Activated CD8-positive, alpha-beta memory T cell treated with anti-CD3 and anti-CD28 coated beads, Interleukin-2, amount 10 ng/mL, durations not matched to agents 7 days and 5 days (primary cell): ENCODE measurements at regions not wholly inside any gene's neighbourhood (a gene's known extent, or its start where the extent isn't known, plus 50 kb on each side); places are given as distances from the start of the nearest gene placed in this dataset.

Experiments used
- ATAC-seq: fragments of 150-1000 bp; cut with Tn5 transposase; one replicate; pipeline ENCODE4 v1.10.0; 2021; ENCODE audit warnings: moderate library complexity
- CTCF ChIA-PET: fragments of 350-600 bp; sonication (Branson Sonifier 250); formaldehyde crosslinking; loops from one replicate; lab custom pipeline; 2021; ENCODE audit warnings: antibody characterized with exemption; lab: Charles Lee
- DNase-seq: peaks from one replicate; pipeline ENCODE4 v3.0.0-alpha.2; 2020
- H3K27ac Mint-ChIP-seq: one replicate; pipeline ENCODE4 v1.8.0; 2021; ENCODE audit warnings: mild to moderate bottlenecking, mixed read lengths
- H3K27me3 Mint-ChIP-seq: one replicate; pipeline ENCODE4 v1.8.0; 2021; ENCODE audit warnings: mixed read lengths
- H3K36me3 Mint-ChIP-seq: one replicate; pipeline ENCODE4 v1.8.0; 2021; ENCODE audit warnings: mild to moderate bottlenecking, mixed read lengths
- H3K4me1 Mint-ChIP-seq: one replicate; pipeline ENCODE4 v1.8.0; 2021; ENCODE audit warnings: mixed read lengths
- H3K4me3 Mint-ChIP-seq: one replicate; pipeline ENCODE4 v1.8.0; 2021; ENCODE audit warnings: mild to moderate bottlenecking, moderate library complexity, mixed read lengths
- H3K9me3 Mint-ChIP-seq: one replicate; pipeline ENCODE4 v1.8.0; 2022; ENCODE audit warnings: low read depth, mixed read lengths

GRCh38 chr10:71159892-71160291 lies 52.5 kb upstream of the UNC5B start:
- no peaks in the 10 kb centered on the region for H3K36me3 Mint-ChIP-seq
- no peak overlapping the region for H3K4me3 Mint-ChIP-seq
- peaks cover 9% of the 10 kb centered on the region for H3K4me1 Mint-ChIP-seq
- no peak overlapping the region for H3K27ac Mint-ChIP-seq
- DNase-seq (no peak), ATAC-seq (no peak)
- CTCF ChIA-PET, result interaction anchor here (1.1 kb wide), 1 partner anchor 15 kb away, joined by 3 read pairs; no protein-coding TSS in a partner anchor
- peaks cover 10% of the 10 kb centered on the region for H3K27me3 Mint-ChIP-seq
- H3K9me3 Mint-ChIP-seq, result no peaks in the 10 kb centered on the region

- Mint-ChIP-seq H3K9me3 (no peaks in the 10 kb centered on the region), H3K27ac (no peak overlapping the region)
These were observed 50.9 kb upstream of the UNC5B start for GRCh38 chr10:71161425-71161824.

More at GRCh38 chr10:71161425-71161824, 50.9 kb upstream of the UNC5B start:
- H3K27me3 Mint-ChIP-seq, result peaks cover 16% of the 10 kb centered on the region
- ATAC-seq, result peak; percentile 49
- H3K4me3 Mint-ChIP-seq, result no peak overlapping the region
- CTCF ChIA-PET, result no interaction called here
- DNase-seq, result no peak
- H3K36me3 Mint-ChIP-seq, result no peaks in the 10 kb centered on the region
- peaks cover 9% of the 10 kb centered on the region for H3K4me1 Mint-ChIP-seq
